ENCODE measurements at regions not wholly inside any gene's neighbourhood (a gene's known extent, or its start where the extent isn't known, plus 50 kb on each side); places are given as distances from the start of the nearest gene placed in this dataset.

GRCh38 chr18:29841631-29842030, 1200.9 kb downstream of the DSC3 start (continued):
- no peak for TF ChIP-seq ZNF772 (CRISPR knock-in tag; IDR thresholded peaks at IDR 0.05)
- no peak for TF ChIP-seq ZNF704 (CRISPR knock-in tag; IDR thresholded peaks at IDR 0.05; ENCODE audit: borderline replicate concordance)
- no peak for TF ChIP-seq ATAD3A (CRISPR knock-in tag; IDR thresholded peaks at IDR 0.05)
- no peak for TF ChIP-seq HIC2 (CRISPR knock-in tag; IDR thresholded peaks at IDR 0.05; ENCODE audit: low read depth)
- no peak for TF ChIP-seq PBX3 (CRISPR knock-in tag; IDR thresholded peaks at IDR 0.05; ENCODE audit: borderline replicate concordance)

GRCh38 chr18:29840089-29840488, 1202.5 kb downstream of the DSC3 start:
- intact Hi-C loops (cut with micrococcal nuclease; ENCODE audit: unreplicated experiment) = no loop called here
- BruUV-seq (replicated peaks) = no TSS peak
- H3K9ac ChIP-seq (ENCODE audit: insufficient read depth, low read depth, low read length) = no peak overlapping the region
- FAIRE-seq (no peak), DNase-seq (ENCODE audit: low spot score) (no peak), ATAC-seq (no peak)
- no peak overlapping the region for H3K4me3 ChIP-seq (replicated peaks in 1 of 3; ENCODE audit: insufficient read depth in 1 of 3, low read depth in 2 of 3, low read length in 3 of 3)
- POLR2A ChIA-PET = no interaction called here
- no peak overlapping the region for H3K4me2 ChIP-seq (ENCODE audit: low read depth, low read length)
- in situ Hi-C loops (cut with HindIII; ENCODE audit: extremely low pct_ligation_motif_present, low pct_unique_long_range_greater_than_20kb) = no loop called here
- no peaks in the 10 kb centered on the region for H3K9me3 ChIP-seq (ENCODE audit: low read length)
- H4K20me1 ChIP-seq (ENCODE audit: insufficient read depth, low read length) = no peaks in the 10 kb centered on the region
- no peak overlapping the region for H2AFZ ChIP-seq (ENCODE audit: low read length)
- no peaks in the 10 kb centered on the region for H3K79me2 ChIP-seq (ENCODE audit: insufficient read depth, low read length)
- H3K4me1 ChIP-seq (ENCODE audit: insufficient read depth, low read length) = no peaks in the 10 kb centered on the region
- CTCF ChIA-PET (ENCODE audit: low intra/inter-chr PET ratio, low total read pairs) = no interaction called here
- no peak overlapping the region for H3K27ac ChIP-seq (ENCODE audit: extremely low read length, insufficient read depth, low read length)
- H3K36me3 ChIP-seq (replicated peaks in 1 of 2; ENCODE audit: control insufficient read depth in 1 of 2, insufficient read depth in 2 of 2, low read length in 2 of 2) = no peaks in the 10 kb centered on the region
- no peaks in the 10 kb centered on the region for H3K27me3 ChIP-seq (ENCODE audit: control insufficient read depth in 1 of 2, insufficient read depth in 2 of 2, low read length in 2 of 2)
- TF ChIP-seq FLYWCH1 (CRISPR knock-in tag; IDR thresholded peaks at IDR 0.05) (no peak), ZNF749 (CRISPR knock-in tag; IDR thresholded peaks at IDR 0.05; ENCODE audit: borderline replicate concordance) (no peak), MAZ (IDR thresholded peaks at IDR 0.05; ENCODE audit: borderline replicate concordance, low read depth, low read length) (no peak), MAZ (CRISPR knock-in tag; IDR thresholded peaks at IDR 0.05; ENCODE audit: low read depth) (no peak), ZNF766 (CRISPR knock-in tag; IDR thresholded peaks at IDR 0.05; ENCODE audit: borderline replicate concordance) (no peak), MLX (CRISPR knock-in tag; IDR thresholded peaks at IDR 0.05) (no peak), ZFP82 (CRISPR knock-in tag; IDR thresholded peaks at IDR 0.05; ENCODE audit: borderline replicate concordance) (no peak), IKZF1 (IDR thresholded peaks at IDR 0.05) (no peak), ZNF101 (CRISPR knock-in tag; IDR thresholded peaks at IDR 0.05; ENCODE audit: borderline replicate concordance, low read depth) (no peak), TCF7 (IDR thresholded peaks at IDR 0.05; ENCODE audit: low read depth) (no peak), ZNF710 (CRISPR knock-in tag; IDR thresholded peaks at IDR 0.05; ENCODE audit: borderline replicate concordance) (no peak), ZNF704 (CRISPR knock-in tag; IDR thresholded peaks at IDR 0.05; ENCODE audit: borderline replicate concordance) (no peak)
